Choroid plexus epithelial cell (primary cell): ENCODE measurements at regions not wholly inside any gene's neighbourhood (a gene's known extent, or its start where the extent isn't known, plus 50 kb on each side); places are given as distances from the start of the nearest gene placed in this dataset.

ENCODE experiments used
- DNase-seq: peaks from one replicate; pipeline ENCODE4 v3.0.0-alpha.2; 2010; ENCODE audit warnings: low read depth
- H3K4me3 ChIP-seq: 2 replicates; pipeline ENCODE4 v1.5.1; 2011; ENCODE audit warnings: low read depth, mild to moderate bottlenecking, control low read depth, low read length, moderate library complexity
- CTCF ChIP-seq: conservative IDR thresholded peaks from 2 replicates; pipeline ENCODE4 v1.5.1; 2011; ENCODE audit warnings: low read depth, mild to moderate bottlenecking, control low read depth, inconsistent platforms, low read length, moderate library complexity

GRCh38 chr6:71476371-71476770 is 187.8 kb downstream of the OGFRL1 start:
- H3K4me3 ChIP-seq: no peak overlapping the region
- DNase-seq: no peak
- TF ChIP-seq CTCF: no peak

GRCh38 chr6:71476872-71477271 is 188.3 kb downstream of the OGFRL1 start:
- no peak for TF ChIP-seq CTCF
- no peak for DNase-seq
- no peak overlapping the region for H3K4me3 ChIP-seq

GRCh38 chr6:71478834-71479541 is 190.4 kb downstream of the OGFRL1 start:
- H3K4me3 ChIP-seq: no peak overlapping the region
- TF ChIP-seq CTCF: no peak
- peak; percentile 97 for DNase-seq

GRCh38 chr6:71480577-71480976 is 192.0 kb downstream of the OGFRL1 start:
- TF ChIP-seq CTCF: no peak
- no peak for DNase-seq
- H3K4me3 ChIP-seq: no peak overlapping the region

- TF ChIP-seq CTCF: no peak
- no peak overlapping the region for H3K4me3 ChIP-seq
- DNase-seq: no peak
Measured at GRCh38 chr6:71481011-71481410, 192.4 kb downstream of the OGFRL1 start.

GRCh38 chr6:71481801-71482200 is 193.2 kb downstream of the OGFRL1 start:
- DNase-seq: peak; percentile 28
- TF ChIP-seq CTCF: no peak
- no peak overlapping the region for H3K4me3 ChIP-seq

GRCh38 chr6:71482742-71483141 is 194.1 kb downstream of the OGFRL1 start:
- no peak overlapping the region for H3K4me3 ChIP-seq
- peak; percentile 50 for TF ChIP-seq CTCF
- peak; percentile 66 for DNase-seq
